MCF 10A (cell line): ENCODE measurements at regions not wholly inside any gene's neighbourhood (a gene's known extent, or its start where the extent isn't known, plus 50 kb on each side); places are given as distances from the start of the nearest gene placed in this dataset.
"Not testable (repeated sequence)": the region's sequence is repeated elsewhere in the genome, so short reads cannot be mapped to it uniquely, and the experiment has no call there.

Experiments used
- BruUV-seq: library from RNA; stranded (reverse); fragments of 400-500 nt; replicated peaks from 2 replicates; lab custom pipeline; 2021; lab: Mats Ljungman, UMichigan
- CTCF ChIA-PET: fragments of 300-600 bp; sonication (Branson Sonifier 250); formaldehyde crosslinking; extraction: SDS; loops from one replicate; lab custom pipeline; 2021; ENCODE audit warnings: antibody characterized with exemption, inconsistent platforms; lab: Yijun Ruan, JAX
- POLR2A ChIA-PET: fragments of 300-600, 350-650 bp; sonication (Branson Sonifier 250); formaldehyde crosslinking; extraction: SDS; loops from one replicate; lab custom pipeline; 2020; ENCODE audit warnings: antibody characterized with exemption, inconsistent platforms; lab: Yijun Ruan, JAX
- DNase-seq: peaks from one replicate; pipeline ENCODE4 v3.0.0-alpha.2; 2018; ENCODE audit not compliant: unreplicated experiment
- H3K27ac Mint-ChIP-seq: one replicate; pipeline ENCODE4 v1.8.0; 2022; ENCODE audit warnings: mild to moderate bottlenecking, low read depth, mixed read lengths; ENCODE audit not compliant: unreplicated experiment
- H3K27me3 Mint-ChIP-seq: one replicate; pipeline ENCODE4 v1.8.0; 2022; ENCODE audit warnings: mixed read lengths; ENCODE audit not compliant: insufficient read depth, unreplicated experiment
- H3K36me3 Mint-ChIP-seq: one replicate; pipeline ENCODE4 v1.8.0; 2022; ENCODE audit warnings: mild to moderate bottlenecking, moderate library complexity, mixed read lengths; ENCODE audit not compliant: insufficient read depth, unreplicated experiment
- H3K4me1 Mint-ChIP-seq: one replicate; pipeline ENCODE4 v1.8.0; 2022; ENCODE audit warnings: mixed read lengths; ENCODE audit not compliant: insufficient read depth, unreplicated experiment
- H3K4me3 Mint-ChIP-seq: one replicate; pipeline ENCODE4 v1.8.0; 2022; ENCODE audit warnings: mild to moderate bottlenecking, moderate library complexity, mixed read lengths; ENCODE audit not compliant: unreplicated experiment
- H3K9me3 Mint-ChIP-seq: one replicate; pipeline ENCODE4 v1.8.0; 2022; ENCODE audit warnings: mixed read lengths; ENCODE audit not compliant: unreplicated experiment
- intact Hi-C: fragments of 100-400 bp; cut with micrococcal nuclease; formaldehyde crosslinking; loops from 2 replicates; pipeline ENCODE4 v1.14.1; 2022
- TF ChIP-seq, protein P1 (sequence below): fragments of 200-600 bp; IDR thresholded peaks from one replicate; pipeline ENCODE4 v1.8.0; 2022; ENCODE audit warnings: antibody characterized with exemption, mild to moderate bottlenecking; ENCODE audit not compliant: unreplicated experiment

DNA sequence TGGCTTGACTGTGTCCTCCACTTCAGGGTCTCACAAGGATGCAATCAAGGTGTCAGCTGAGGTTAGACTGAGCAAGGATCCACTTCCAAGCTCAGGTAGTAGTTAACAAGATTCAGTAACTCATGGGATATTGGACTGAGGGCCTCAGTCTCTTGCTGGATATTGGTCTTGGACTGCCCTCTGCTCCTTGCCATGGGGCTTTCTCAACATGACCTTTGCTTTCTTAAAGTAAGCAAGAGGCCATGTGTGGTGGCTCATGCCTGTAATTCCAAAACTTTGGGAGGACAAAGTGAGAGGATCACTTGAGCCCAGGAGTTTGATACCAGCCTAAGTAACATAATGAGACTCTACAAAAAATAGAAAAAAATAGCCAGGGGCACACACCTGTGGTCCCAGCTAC, 231.3 kb upstream of the AMIGO2 start:
- BruUV-seq = no TSS peak
- intact Hi-C loops = no loop called here
- TF ChIP-seq, protein P1, sequence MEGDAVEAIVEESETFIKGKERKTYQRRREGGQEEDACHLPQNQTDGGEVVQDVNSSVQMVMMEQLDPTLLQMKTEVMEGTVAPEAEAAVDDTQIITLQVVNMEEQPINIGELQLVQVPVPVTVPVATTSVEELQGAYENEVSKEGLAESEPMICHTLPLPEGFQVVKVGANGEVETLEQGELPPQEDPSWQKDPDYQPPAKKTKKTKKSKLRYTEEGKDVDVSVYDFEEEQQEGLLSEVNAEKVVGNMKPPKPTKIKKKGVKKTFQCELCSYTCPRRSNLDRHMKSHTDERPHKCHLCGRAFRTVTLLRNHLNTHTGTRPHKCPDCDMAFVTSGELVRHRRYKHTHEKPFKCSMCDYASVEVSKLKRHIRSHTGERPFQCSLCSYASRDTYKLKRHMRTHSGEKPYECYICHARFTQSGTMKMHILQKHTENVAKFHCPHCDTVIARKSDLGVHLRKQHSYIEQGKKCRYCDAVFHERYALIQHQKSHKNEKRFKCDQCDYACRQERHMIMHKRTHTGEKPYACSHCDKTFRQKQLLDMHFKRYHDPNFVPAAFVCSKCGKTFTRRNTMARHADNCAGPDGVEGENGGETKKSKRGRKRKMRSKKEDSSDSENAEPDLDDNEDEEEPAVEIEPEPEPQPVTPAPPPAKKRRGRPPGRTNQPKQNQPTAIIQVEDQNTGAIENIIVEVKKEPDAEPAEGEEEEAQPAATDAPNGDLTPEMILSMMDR = no peak
- ChIA-PET CTCF (interaction anchor here (0.5 to 2.6 kb wide), 4 partner anchors 10 to 278 kb away, joined by 3 to 12 read pairs (median 5); no protein-coding TSS in a partner anchor), POLR2A (interaction anchor here (1.0 kb wide), 1 partner anchor 38 kb away, joined by 3 read pairs; no protein-coding TSS in a partner anchor)
- Mint-ChIP-seq H3K4me1 (peaks cover 5% of the 10 kb centered on the region), H3K4me3 (no peak overlapping the region), H3K27ac (no peak overlapping the region), H3K27me3 (no peaks in the 10 kb centered on the region), H3K9me3 (no peaks in the 10 kb centered on the region), H3K36me3 (no peaks in the 10 kb centered on the region)
- DNase-seq = no peak

DNA sequence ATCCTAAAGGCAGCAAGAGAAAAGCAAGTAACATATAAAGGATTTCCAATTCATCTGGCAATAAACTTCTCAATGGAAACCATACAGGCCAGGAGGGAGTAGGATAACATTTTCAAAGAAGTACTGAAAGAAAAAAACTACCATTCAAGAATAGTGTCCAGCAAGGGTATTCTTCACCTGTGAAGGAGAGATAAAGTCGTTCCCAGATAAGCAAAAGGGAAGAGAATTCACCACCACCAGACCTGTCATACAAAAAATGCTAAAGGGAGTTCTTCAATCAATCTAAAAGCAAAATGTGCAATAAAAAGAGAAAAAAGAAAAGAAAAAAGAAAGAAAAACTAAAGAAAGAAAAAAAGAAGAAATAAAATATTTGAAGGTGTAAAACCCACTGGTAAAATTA, 228.9 kb upstream of the AMIGO2 start:
- Mint-ChIP-seq H3K4me1 (peaks cover 7% of the 10 kb centered on the region), H3K27ac (peak overlapping the region; percentile 1), H3K9me3 (no peaks in the 10 kb centered on the region), H3K36me3 (no peaks in the 10 kb centered on the region), H3K4me3 (no peak overlapping the region), H3K27me3 (no peaks in the 10 kb centered on the region)
- no peak for DNase-seq
- TF ChIP-seq, protein P1 = no peak
- BruUV-seq = no TSS peak
- ChIA-PET POLR2A (no interaction called here), CTCF (interaction anchor here (0.8 to 1.0 kb wide), 3 partner anchors 8 to 230 kb away, joined by 3 read pairs; no protein-coding TSS in a partner anchor)
- intact Hi-C loops = loop anchor here (1.0 kb wide), 2 partner anchors 89 to 276 kb away; no protein-coding TSS in a partner anchor

DNA sequence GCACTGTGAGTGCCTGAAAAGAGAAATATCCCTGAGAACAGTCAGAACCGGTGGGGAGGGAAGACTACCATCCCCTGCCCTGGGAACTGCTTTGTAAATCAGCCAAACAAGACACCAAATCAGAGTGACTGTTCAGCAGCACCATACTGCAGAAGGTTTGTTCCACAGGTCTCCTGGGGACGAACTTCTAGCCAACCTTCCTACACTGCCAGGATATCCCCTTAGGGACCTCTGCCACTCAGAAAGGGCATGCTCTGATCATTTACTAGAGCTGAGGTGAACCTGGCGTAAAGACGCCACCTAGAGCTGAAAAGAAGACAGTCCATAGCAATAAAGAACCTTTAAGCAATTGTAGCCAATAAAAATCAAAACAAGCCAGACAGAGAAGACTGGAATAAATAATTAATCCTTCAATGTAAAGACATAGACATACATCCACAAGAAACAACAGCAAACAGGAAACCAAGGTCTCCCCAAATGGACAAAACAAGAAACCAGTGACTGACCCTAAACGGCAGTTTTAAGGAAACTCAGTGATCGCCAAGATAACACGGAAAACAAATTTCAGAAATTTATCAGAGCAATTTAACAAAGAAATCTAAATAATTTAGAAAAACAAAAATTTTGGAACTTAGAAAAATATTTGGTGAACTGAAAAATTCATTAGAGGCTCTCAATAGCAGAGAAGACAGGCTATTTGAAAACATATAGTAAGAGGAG, 228.1 kb upstream of the AMIGO2 start:
- no TSS peak for BruUV-seq
- CTCF ChIA-PET = interaction anchor here (0.6 to 4.7 kb wide), 11 partner anchors 12 to 275 kb away, joined by 3 to 43 read pairs (median 5); partner anchors contain the start of genes AMIGO2 and PCED1B
- DNase-seq = peak; percentile 75
- Mint-ChIP-seq H3K27ac (no peak overlapping the region), H3K9me3 (no peaks in the 10 kb centered on the region), H3K4me3 (no peak overlapping the region), H3K4me1 (peaks cover 11% of the 10 kb centered on the region), H3K27me3 (no peaks in the 10 kb centered on the region), H3K36me3 (no peaks in the 10 kb centered on the region)
- POLR2A ChIA-PET = interaction anchor here (0.5 to 2.4 kb wide), 4 partner anchors 31 to 275 kb away, joined by 3 to 19 read pairs (median 5); partner anchors contain the start of genes AMIGO2 and PCED1B
- intact Hi-C loops = loop anchor here (1.0 to 2.0 kb wide), 5 partner anchors 89 to 379 kb away; partner anchors contain the start of genes AMIGO2 and PCED1B
- TF ChIP-seq, protein P1 = peak; percentile 73

DNA sequence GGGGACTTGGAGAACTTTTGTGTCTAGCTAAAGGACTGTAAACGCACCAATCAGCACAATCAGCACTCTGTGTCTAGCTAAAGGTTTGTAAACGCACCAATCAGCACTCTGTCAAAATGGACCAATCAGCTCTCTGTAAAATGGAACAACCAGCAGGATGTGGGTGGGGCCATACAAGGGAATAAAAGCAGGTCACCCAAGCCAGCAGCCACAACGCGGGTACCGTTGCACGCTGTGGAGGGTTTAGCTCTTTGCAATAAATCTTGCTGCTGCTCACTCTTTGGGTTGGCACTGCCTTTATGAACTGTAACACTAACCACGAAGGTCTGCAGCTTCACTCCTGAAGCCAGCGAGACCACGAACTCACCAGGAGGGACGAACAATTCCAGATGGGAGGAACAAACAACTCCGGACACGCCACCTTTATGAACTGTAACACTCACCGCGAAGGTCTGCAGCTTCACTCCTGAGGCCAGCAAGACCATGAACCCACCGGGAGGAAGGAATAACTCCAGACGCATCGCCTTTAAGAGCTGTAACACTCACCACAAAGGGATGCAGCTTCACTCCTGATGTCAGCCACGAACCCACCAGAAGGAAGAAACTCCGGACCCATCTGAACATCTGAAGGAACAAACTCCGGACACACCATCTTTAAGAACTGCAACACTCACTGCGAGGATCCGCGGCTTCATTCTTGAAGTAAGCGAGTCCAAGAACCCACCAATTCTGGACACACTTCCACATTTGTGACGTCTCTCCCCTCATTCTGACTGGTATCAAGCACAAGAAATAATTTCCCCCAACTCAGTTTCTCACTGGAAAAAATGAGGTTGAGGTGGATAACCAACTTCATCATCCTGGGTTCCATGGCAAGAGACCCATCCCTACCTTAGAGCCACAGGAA, 227.3 kb upstream of the AMIGO2 start:
- POLR2A ChIA-PET = interaction anchor here (0.5 to 2.4 kb wide), 4 partner anchors 30 to 274 kb away, joined by 3 to 19 read pairs (median 5); partner anchors contain the start of genes AMIGO2 and PCED1B
- H3K4me3 Mint-ChIP-seq, H3K27ac Mint-ChIP-seq, H3K36me3 Mint-ChIP-seq, H3K27me3 Mint-ChIP-seq, BruUV-seq, DNase-seq, H3K9me3 Mint-ChIP-seq: not testable (repeated sequence)
- H3K4me1 Mint-ChIP-seq = peaks cover 11% of the 10 kb centered on the region
- CTCF ChIA-PET = interaction anchor here (0.5 to 4.7 kb wide), 19 partner anchors 10 to 286 kb away, joined by 3 to 43 read pairs (median 5); partner anchors contain the start of genes AMIGO2 and PCED1B
- intact Hi-C loops = loop anchor here (1.0 to 2.0 kb wide), 3 partner anchors 95 to 380 kb away; partner anchors contain the start of genes AMIGO2 and PCED1B
